ENCODE measurements at regions not wholly inside any gene's neighbourhood (a gene's known extent, or its start where the extent isn't known, plus 50 kb on each side); places are given as distances from the start of the nearest gene placed in this dataset.
A peak's percentile ranks its signal among the peaks of the same experiment; 100 is the strongest.

DNA sequence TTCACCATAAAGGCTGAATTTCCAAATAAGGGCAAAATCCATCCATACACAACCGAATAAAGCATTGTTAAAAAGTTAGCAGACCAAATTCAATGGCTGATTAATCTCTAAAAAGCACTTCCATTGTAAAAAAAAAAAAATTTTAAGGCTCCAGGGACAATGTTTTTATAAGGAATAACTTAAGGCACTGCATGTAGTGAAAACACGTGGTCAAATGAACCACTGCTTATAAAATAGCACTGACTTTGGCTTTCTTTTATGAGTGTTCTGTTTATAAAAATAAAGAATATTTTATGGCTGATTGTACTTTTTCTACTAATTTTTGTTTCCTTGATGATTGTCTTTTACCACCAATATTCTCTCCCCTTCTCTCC, 409.3 kb upstream of the KCNH7 start:
- Histone ChIP-seq H3K4me3 (no peak overlapping the region), H3K9me3 (ENCODE audit: low read depth) (no peaks in the 10 kb centered on the region), H3K27ac (no peak overlapping the region), H3K36me3 (no peaks in the 10 kb centered on the region), H3K4me1 (ENCODE audit: low read depth) (no peaks in the 10 kb centered on the region), H3K27me3 (no peaks in the 10 kb centered on the region)
- TF ChIP-seq, protein P1, sequence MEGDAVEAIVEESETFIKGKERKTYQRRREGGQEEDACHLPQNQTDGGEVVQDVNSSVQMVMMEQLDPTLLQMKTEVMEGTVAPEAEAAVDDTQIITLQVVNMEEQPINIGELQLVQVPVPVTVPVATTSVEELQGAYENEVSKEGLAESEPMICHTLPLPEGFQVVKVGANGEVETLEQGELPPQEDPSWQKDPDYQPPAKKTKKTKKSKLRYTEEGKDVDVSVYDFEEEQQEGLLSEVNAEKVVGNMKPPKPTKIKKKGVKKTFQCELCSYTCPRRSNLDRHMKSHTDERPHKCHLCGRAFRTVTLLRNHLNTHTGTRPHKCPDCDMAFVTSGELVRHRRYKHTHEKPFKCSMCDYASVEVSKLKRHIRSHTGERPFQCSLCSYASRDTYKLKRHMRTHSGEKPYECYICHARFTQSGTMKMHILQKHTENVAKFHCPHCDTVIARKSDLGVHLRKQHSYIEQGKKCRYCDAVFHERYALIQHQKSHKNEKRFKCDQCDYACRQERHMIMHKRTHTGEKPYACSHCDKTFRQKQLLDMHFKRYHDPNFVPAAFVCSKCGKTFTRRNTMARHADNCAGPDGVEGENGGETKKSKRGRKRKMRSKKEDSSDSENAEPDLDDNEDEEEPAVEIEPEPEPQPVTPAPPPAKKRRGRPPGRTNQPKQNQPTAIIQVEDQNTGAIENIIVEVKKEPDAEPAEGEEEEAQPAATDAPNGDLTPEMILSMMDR (IDR thresholded peaks at IDR 0.05; ENCODE audit: low read depth, low read length) = no peak
- no peak for DNase-seq (ENCODE audit: low read depth in 1 of 2, low spot score in 1 of 2)

DNA sequence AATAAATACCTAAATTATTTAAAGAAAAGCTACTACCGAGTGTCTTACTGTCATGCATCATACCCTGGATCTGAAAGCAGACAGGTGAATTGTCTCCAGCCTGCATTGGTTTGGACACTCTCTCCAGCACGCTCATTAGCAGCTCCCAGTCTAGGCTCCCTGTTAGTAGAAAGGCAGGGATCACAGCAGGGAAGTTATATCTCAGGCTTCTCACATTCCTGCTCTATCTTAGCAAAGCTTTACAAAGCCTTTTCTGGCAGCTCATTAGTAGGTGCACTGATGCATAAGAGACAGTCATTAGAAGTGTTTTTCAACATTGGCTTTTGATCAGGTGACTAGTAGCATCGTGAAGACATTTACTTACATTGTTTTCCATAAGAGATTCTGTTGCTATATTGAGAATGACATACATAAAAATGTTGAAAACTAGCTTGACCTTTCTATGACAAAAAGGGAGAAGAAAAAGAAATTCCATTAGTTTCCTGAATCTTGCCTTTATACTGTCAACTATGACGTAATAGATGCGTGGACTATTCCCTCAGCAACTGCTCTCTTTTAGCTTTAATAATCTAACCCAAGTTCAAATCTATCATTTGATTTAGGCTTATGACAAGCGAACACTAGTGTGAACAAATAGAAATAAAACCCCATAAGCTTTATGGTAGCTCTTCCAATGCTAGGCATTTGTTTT, 408.7 kb upstream of the KCNH7 start:
- H3K4me1 ChIP-seq (ENCODE audit: low read depth) = no peaks in the 10 kb centered on the region
- H3K9me3 ChIP-seq (ENCODE audit: low read depth) = no peaks in the 10 kb centered on the region
- TF ChIP-seq, protein P1 (IDR thresholded peaks at IDR 0.05; ENCODE audit: low read depth, low read length) = no peak
- H3K27ac ChIP-seq = no peak overlapping the region
- no peaks in the 10 kb centered on the region for H3K27me3 ChIP-seq
- no peak overlapping the region for H3K4me3 ChIP-seq
- peak in 1 of 2 donors; percentile 40 for DNase-seq (ENCODE audit: low read depth in 1 of 2, low spot score in 1 of 2)
- H3K36me3 ChIP-seq = no peaks in the 10 kb centered on the region

DNA sequence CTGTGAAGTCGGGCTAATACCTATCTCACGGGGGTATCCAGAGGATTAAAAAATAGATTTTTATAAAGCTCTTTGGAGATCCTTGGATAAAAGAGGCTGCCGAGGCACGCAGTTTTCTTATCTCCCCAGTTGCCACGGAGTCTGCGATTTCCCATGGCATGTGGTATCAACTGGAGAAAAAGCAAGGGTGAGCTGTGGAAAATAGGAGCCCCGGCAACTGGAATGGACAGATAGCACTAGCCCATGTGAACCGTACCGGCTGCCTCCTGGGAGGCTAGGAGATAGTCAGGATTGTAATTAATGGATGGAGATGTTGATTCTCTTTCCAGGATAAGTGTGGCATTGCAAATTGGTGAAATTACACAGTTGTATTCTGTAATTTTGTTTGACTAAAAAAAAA, 407.6 kb upstream of the KCNH7 start:
- H3K4me3 ChIP-seq = no peak overlapping the region
- H3K9me3 ChIP-seq (ENCODE audit: low read depth) = no peaks in the 10 kb centered on the region
- no peaks in the 10 kb centered on the region for H3K27me3 ChIP-seq
- no peaks in the 10 kb centered on the region for H3K36me3 ChIP-seq
- no peak for DNase-seq (ENCODE audit: low read depth in 1 of 2, low spot score in 1 of 2)
- H3K27ac ChIP-seq = no peak overlapping the region
- no peaks in the 10 kb centered on the region for H3K4me1 ChIP-seq (ENCODE audit: low read depth)
- TF ChIP-seq, protein P1 (IDR thresholded peaks at IDR 0.05; ENCODE audit: low read depth, low read length) = no peak

DNA sequence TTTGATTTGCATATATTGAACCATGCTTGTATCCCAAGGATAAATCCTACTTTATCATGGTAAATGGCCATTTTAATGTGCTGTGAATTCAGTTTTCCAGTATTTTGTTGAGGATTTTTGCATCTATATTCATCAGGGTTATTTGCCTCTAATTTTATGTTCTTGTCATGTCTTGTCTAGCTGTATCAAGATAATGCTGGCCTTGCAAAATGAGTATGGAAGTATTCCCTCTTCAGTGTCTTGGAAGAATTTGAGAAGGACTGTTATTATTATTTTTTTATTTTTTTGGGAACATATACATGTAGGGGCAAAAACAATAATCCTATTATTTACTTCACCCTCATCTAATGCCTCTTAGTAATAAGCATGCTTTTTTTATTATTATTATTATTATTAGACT, 398.0 kb upstream of the KCNH7 start:
- Histone ChIP-seq H3K27ac (no peak overlapping the region), H3K9me3 (ENCODE audit: low read depth) (no peaks in the 10 kb centered on the region), H3K4me3 (no peak overlapping the region), H3K4me1 (ENCODE audit: low read depth) (no peaks in the 10 kb centered on the region), H3K36me3 (no peaks in the 10 kb centered on the region), H3K27me3 (no peaks in the 10 kb centered on the region)
- TF ChIP-seq, protein P1 (IDR thresholded peaks at IDR 0.05; ENCODE audit: low read depth, low read length) = no peak
- DNase-seq (ENCODE audit: low read depth in 1 of 2, low spot score in 1 of 2) = no peak

DNA sequence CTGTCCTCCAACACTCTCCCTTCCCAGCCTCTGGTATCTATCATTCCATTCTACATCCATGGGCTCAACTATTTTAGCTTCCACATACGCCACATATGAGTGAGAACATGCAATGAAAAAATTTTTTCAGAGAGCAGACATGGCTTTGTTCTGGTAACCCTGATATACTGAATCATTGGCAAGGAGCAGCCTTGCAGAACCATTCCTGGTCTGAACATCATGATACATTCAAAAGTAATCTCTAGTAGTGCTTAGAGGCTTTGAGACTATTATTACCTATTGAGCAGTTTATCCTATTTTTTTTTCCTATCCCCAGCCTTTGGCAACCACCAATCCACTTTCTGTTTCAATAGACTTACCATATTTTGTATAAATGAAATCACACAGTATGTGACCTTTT, 393.1 kb upstream of the KCNH7 start:
- TF ChIP-seq, protein P1 (IDR thresholded peaks at IDR 0.05; ENCODE audit: low read depth, low read length) = no peak
- no peak for DNase-seq (ENCODE audit: low read depth in 1 of 2, low spot score in 1 of 2)
- Histone ChIP-seq H3K4me1 (ENCODE audit: low read depth) (no peaks in the 10 kb centered on the region), H3K4me3 (no peak overlapping the region), H3K9me3 (ENCODE audit: low read depth) (no peaks in the 10 kb centered on the region), H3K36me3 (no peaks in the 10 kb centered on the region), H3K27ac (no peak overlapping the region), H3K27me3 (no peaks in the 10 kb centered on the region)

Data from cardiac muscle cell (in vitro differentiated cells and primary cell).